GM06990 (cell line): ENCODE measurements at regions not wholly inside any gene's neighbourhood (a gene's known extent, or its start where the extent isn't known, plus 50 kb on each side); places are given as distances from the start of the nearest gene placed in this dataset.

ENCODE experiments used
- DNase-seq: peaks from one replicate; pipeline ENCODE4 v3.0.0-alpha.2; 2011; ENCODE audit not compliant: insufficient read length; ENCODE audit errors: extremely low read depth
- H3K27me3 ChIP-seq: replicated peaks from 2 replicates; pipeline ENCODE4 v1.6.0; 2011; ENCODE audit warnings: low read length; ENCODE audit not compliant: control insufficient read depth, insufficient read depth
- H3K36me3 ChIP-seq: 2 replicates; pipeline ENCODE4 v1.5.1; 2011; ENCODE audit warnings: low read length; ENCODE audit not compliant: control insufficient read depth, insufficient read depth
- H3K4me3 ChIP-seq: replicated peaks from 2 replicates; pipeline ENCODE4 v1.5.1; 2011; ENCODE audit warnings: low read depth, mild to moderate bottlenecking, control low read depth, low read length
- CTCF ChIP-seq: IDR thresholded peaks from 2 replicates; pipeline ENCODE4 v1.5.1; 2011; ENCODE audit warnings: low read length, control low read depth, mild to moderate bottlenecking, inconsistent platforms; ENCODE audit not compliant: insufficient read depth, poor library complexity, severe bottlenecking

- H3K4me3 ChIP-seq, result no peak overlapping the region
- no peaks in the 10 kb centered on the region for H3K27me3 ChIP-seq
- no peak for TF ChIP-seq CTCF
- no peaks in the 10 kb centered on the region for H3K36me3 ChIP-seq
- no peak for DNase-seq
These were observed 191.7 kb upstream of the KLF6 start for GRCh38 chr10:3976718-3977117.

- TF ChIP-seq CTCF, result no peak
- H3K4me3 ChIP-seq, result no peak overlapping the region
- no peak for DNase-seq
- no peaks in the 10 kb centered on the region for H3K36me3 ChIP-seq
- no peaks in the 10 kb centered on the region for H3K27me3 ChIP-seq
These were observed 191.2 kb upstream of the KLF6 start for GRCh38 chr10:3976171-3976570.

GRCh38 chr10:3975016-3975415, 190.0 kb upstream of the KLF6 start:
- no peak for DNase-seq
- no peaks in the 10 kb centered on the region for H3K36me3 ChIP-seq
- no peak for TF ChIP-seq CTCF
- no peaks in the 10 kb centered on the region for H3K27me3 ChIP-seq
- H3K4me3 ChIP-seq, result no peak overlapping the region

GRCh38 chr10:3972460-3973301, 187.7 kb upstream of the KLF6 start:
- no peak for DNase-seq
- no peak for TF ChIP-seq CTCF
- Histone ChIP-seq H3K4me3 (no peak overlapping the region), H3K36me3 (no peaks in the 10 kb centered on the region), H3K27me3 (no peaks in the 10 kb centered on the region)

GRCh38 chr10:3971713-3972112, 186.7 kb upstream of the KLF6 start:
- Histone ChIP-seq H3K4me3 (no peak overlapping the region), H3K27me3 (no peaks in the 10 kb centered on the region), H3K36me3 (no peaks in the 10 kb centered on the region)
- DNase-seq, result no peak
- no peak for TF ChIP-seq CTCF
